ENCODE measurements at regions not wholly inside any gene's neighbourhood (a gene's known extent, or its start where the extent isn't known, plus 50 kb on each side); places are given as distances from the start of the nearest gene placed in this dataset.
"Not testable (repeated sequence)": the region's sequence is repeated elsewhere in the genome, so short reads cannot be mapped to it uniquely, and the experiment has no call there.

GRCh38 chr12:63427969-63428368, 240.3 kb downstream of the DPY19L2 start:
- not testable (repeated sequence) for TF ChIP-seq CTCF, POLR2A (IDR thresholded peaks at IDR 0.05)
